Activated CD4-positive, alpha-beta memory T cell treated with anti-CD3 and anti-CD28 coated beads, Interleukin-2, amount 10 ng/mL, durations not matched to agents 7 days and 5 days (primary cell): ENCODE measurements at regions not wholly inside any gene's neighbourhood (a gene's known extent, or its start where the extent isn't known, plus 50 kb on each side); places are given as distances from the start of the nearest gene placed in this dataset.
"Not testable (repeated sequence)": the region's sequence is repeated elsewhere in the genome, so short reads cannot be mapped to it uniquely, and the experiment has no call there.

ENCODE experiments used
- CTCF ChIA-PET: fragments of 350-600 bp; sonication (Branson Sonifier 250); formaldehyde crosslinking; loops from one replicate; lab custom pipeline; 2021; ENCODE audit warnings: antibody characterized with exemption, inconsistent platforms; lab: Charles Lee
- POLR2A ChIA-PET: fragments of 350-600 bp; sonication (Branson Sonifier 250); formaldehyde crosslinking; loops from one replicate; lab custom pipeline; 2021; ENCODE audit warnings: antibody characterized with exemption; lab: Charles Lee
- DNase-seq: peaks from one replicate; pipeline ENCODE4 v3.0.0-alpha.2; 2020
- H3K27ac Mint-ChIP-seq: one replicate; pipeline ENCODE4 v1.8.0; 2021; ENCODE audit warnings: mild to moderate bottlenecking, mixed read lengths
- H3K27me3 Mint-ChIP-seq: one replicate; pipeline ENCODE4 v1.8.0; 2021; ENCODE audit warnings: mixed read lengths
- H3K36me3 Mint-ChIP-seq: one replicate; pipeline ENCODE4 v1.8.0; 2021; ENCODE audit warnings: low read depth, mixed read lengths
- H3K4me1 Mint-ChIP-seq: one replicate; pipeline ENCODE4 v1.8.0; 2021; ENCODE audit warnings: mixed read lengths
- H3K4me3 Mint-ChIP-seq: one replicate; pipeline ENCODE4 v1.8.0; 2021; ENCODE audit warnings: mild to moderate bottlenecking, mixed read lengths
- H3K9me3 Mint-ChIP-seq: one replicate; pipeline ENCODE4 v1.8.0; 2021; ENCODE audit warnings: mixed read lengths

- DNase-seq, result no peak
- Mint-ChIP-seq H3K4me1 (peaks cover 2% of the 10 kb centered on the region), H3K36me3 (no peaks in the 10 kb centered on the region), H3K4me3 (no peak overlapping the region), H3K9me3 (no peaks in the 10 kb centered on the region), H3K27ac (no peak overlapping the region), H3K27me3 (peaks cover 32% of the 10 kb centered on the region)
- ChIA-PET POLR2A (no interaction called here), CTCF (no interaction called here)
Measured at GRCh38 chr6:3621411-3621810, 130.1 kb downstream of the PXDC1 start.

- peaks cover 2% of the 10 kb centered on the region for H3K4me1 Mint-ChIP-seq
- CTCF ChIA-PET, result no interaction called here
- H3K9me3 Mint-ChIP-seq, result no peaks in the 10 kb centered on the region
- H3K4me3 Mint-ChIP-seq, result no peak overlapping the region
- DNase-seq, result no peak
- H3K27me3 Mint-ChIP-seq, result peaks cover 31% of the 10 kb centered on the region
- POLR2A ChIA-PET, result no interaction called here
- no peak overlapping the region for H3K27ac Mint-ChIP-seq
- H3K36me3 Mint-ChIP-seq, result no peaks in the 10 kb centered on the region
Measured at GRCh38 chr6:3620937-3621336, 130.6 kb downstream of the PXDC1 start.

- no peak for DNase-seq
- H3K4me1 Mint-ChIP-seq, result peaks cover 2% of the 10 kb centered on the region
- H3K36me3 Mint-ChIP-seq, result no peaks in the 10 kb centered on the region
- ChIA-PET CTCF (no interaction called here), POLR2A (no interaction called here)
- H3K9me3 Mint-ChIP-seq, result no peaks in the 10 kb centered on the region
- peaks cover 28% of the 10 kb centered on the region for H3K27me3 Mint-ChIP-seq
- no peak overlapping the region for H3K4me3 Mint-ChIP-seq
- H3K27ac Mint-ChIP-seq, result no peak overlapping the region
Measured at GRCh38 chr6:3620389-3620788, 131.1 kb downstream of the PXDC1 start.

- Mint-ChIP-seq H3K4me3 (no peak overlapping the region), H3K27ac (no peak overlapping the region), H3K4me1 (peaks cover 2% of the 10 kb centered on the region), H3K36me3 (no peaks in the 10 kb centered on the region), H3K9me3 (no peaks in the 10 kb centered on the region), H3K27me3 (peaks cover 26% of the 10 kb centered on the region)
- ChIA-PET CTCF (no interaction called here), POLR2A (no interaction called here)
- no peak for DNase-seq
Measured at GRCh38 chr6:3619800-3620199, 131.7 kb downstream of the PXDC1 start.

- H3K27me3 Mint-ChIP-seq, result peaks cover 24% of the 10 kb centered on the region
- H3K36me3 Mint-ChIP-seq, result no peaks in the 10 kb centered on the region
- no peak for DNase-seq
- no peak overlapping the region for H3K4me3 Mint-ChIP-seq
- POLR2A ChIA-PET, result no interaction called here
- H3K4me1 Mint-ChIP-seq, result peaks cover 2% of the 10 kb centered on the region
- no peak overlapping the region for H3K27ac Mint-ChIP-seq
- no peaks in the 10 kb centered on the region for H3K9me3 Mint-ChIP-seq
- CTCF ChIA-PET, result no interaction called here
Measured at GRCh38 chr6:3619201-3619600, 132.3 kb downstream of the PXDC1 start.

GRCh38 chr6:3618642-3619041 lies 132.9 kb downstream of the PXDC1 start:
- no peak overlapping the region for H3K27ac Mint-ChIP-seq
- peaks cover 18% of the 10 kb centered on the region for H3K27me3 Mint-ChIP-seq
- no peak for DNase-seq
- H3K9me3 Mint-ChIP-seq, result no peaks in the 10 kb centered on the region
- H3K36me3 Mint-ChIP-seq, result no peaks in the 10 kb centered on the region
- ChIA-PET POLR2A (no interaction called here), CTCF (no interaction called here)
- no peak overlapping the region for H3K4me3 Mint-ChIP-seq
- H3K4me1 Mint-ChIP-seq, result peaks cover 2% of the 10 kb centered on the region

GRCh38 chr6:3617681-3618311 lies 133.7 kb downstream of the PXDC1 start:
- H3K4me3 Mint-ChIP-seq, result no peak overlapping the region
- H3K27me3 Mint-ChIP-seq, result peaks cover 14% of the 10 kb centered on the region
- H3K27ac Mint-ChIP-seq, result no peak overlapping the region
- no peaks in the 10 kb centered on the region for H3K9me3 Mint-ChIP-seq
- no peaks in the 10 kb centered on the region for H3K4me1 Mint-ChIP-seq
- no peaks in the 10 kb centered on the region for H3K36me3 Mint-ChIP-seq
- DNase-seq, result no peak
- ChIA-PET POLR2A (no interaction called here), CTCF (no interaction called here)

GRCh38 chr6:3617192-3617631 lies 134.3 kb downstream of the PXDC1 start:
- peaks cover 11% of the 10 kb centered on the region for H3K27me3 Mint-ChIP-seq
- ChIA-PET POLR2A (no interaction called here), CTCF (no interaction called here)
- no peaks in the 10 kb centered on the region for H3K4me1 Mint-ChIP-seq
- H3K36me3 Mint-ChIP-seq, result no peaks in the 10 kb centered on the region
- no peak for DNase-seq
- H3K9me3 Mint-ChIP-seq, result no peaks in the 10 kb centered on the region
- no peak overlapping the region for H3K27ac Mint-ChIP-seq
- no peak overlapping the region for H3K4me3 Mint-ChIP-seq

GRCh38 chr6:3616565-3617176 lies 134.8 kb downstream of the PXDC1 start:
- no peak overlapping the region for H3K27ac Mint-ChIP-seq
- no peaks in the 10 kb centered on the region for H3K36me3 Mint-ChIP-seq
- peaks cover 12% of the 10 kb centered on the region for H3K27me3 Mint-ChIP-seq
- ChIA-PET POLR2A (no interaction called here), CTCF (no interaction called here)
- H3K4me3 Mint-ChIP-seq, result no peak overlapping the region
- DNase-seq, result no peak
- H3K9me3 Mint-ChIP-seq, result no peaks in the 10 kb centered on the region
- no peaks in the 10 kb centered on the region for H3K4me1 Mint-ChIP-seq

- no peaks in the 10 kb centered on the region for H3K36me3 Mint-ChIP-seq
- no peak overlapping the region for H3K4me3 Mint-ChIP-seq
- ChIA-PET POLR2A (no interaction called here), CTCF (no interaction called here)
- no peak for DNase-seq
- H3K27ac Mint-ChIP-seq, result no peak overlapping the region
- peaks cover 14% of the 10 kb centered on the region for H3K27me3 Mint-ChIP-seq
- no peaks in the 10 kb centered on the region for H3K9me3 Mint-ChIP-seq
- H3K4me1 Mint-ChIP-seq, result no peaks in the 10 kb centered on the region
Measured at GRCh38 chr6:3615391-3616380, 135.8 kb downstream of the PXDC1 start.

- Mint-ChIP-seq H3K27me3 (peaks cover 10% of the 10 kb centered on the region), H3K27ac (no peak overlapping the region)
- no peak for DNase-seq
Measured at GRCh38 chr6:3614918-3615317, 136.6 kb downstream of the PXDC1 start.

GRCh38 chr6:3613565-3613964 lies 137.9 kb downstream of the PXDC1 start:
- H3K4me3 Mint-ChIP-seq, H3K27ac Mint-ChIP-seq, H3K9me3 Mint-ChIP-seq, H3K4me1 Mint-ChIP-seq, CTCF ChIA-PET, POLR2A ChIA-PET, H3K36me3 Mint-ChIP-seq, DNase-seq: not testable (repeated sequence)
- H3K27me3 Mint-ChIP-seq, result peaks cover 10% of the 10 kb centered on the region

More at GRCh38 chr6:3614918-3615317, 136.6 kb downstream of the PXDC1 start:
- ChIA-PET POLR2A (no interaction called here), CTCF (no interaction called here)
- Mint-ChIP-seq H3K4me1 (no peaks in the 10 kb centered on the region), H3K36me3 (no peaks in the 10 kb centered on the region), H3K4me3 (no peak overlapping the region), H3K9me3 (no peaks in the 10 kb centered on the region)

GRCh38 chr6:3612341-3613041 lies 139.0 kb downstream of the PXDC1 start:
- H3K36me3 Mint-ChIP-seq, result no peaks in the 10 kb centered on the region
- no peaks in the 10 kb centered on the region for H3K9me3 Mint-ChIP-seq
- ChIA-PET CTCF (interaction anchor here (1.0 kb wide), 1 partner anchor 202 kb away, joined by 3 read pairs; no protein-coding TSS in a partner anchor), POLR2A (no interaction called here)
- H3K4me3 Mint-ChIP-seq, result no peak overlapping the region
- H3K27me3 Mint-ChIP-seq, result peaks cover 10% of the 10 kb centered on the region
- DNase-seq, result no peak
- no peaks in the 10 kb centered on the region for H3K4me1 Mint-ChIP-seq
- no peak overlapping the region for H3K27ac Mint-ChIP-seq
